Stomach (tissue), 4 donors: ENCODE measurements at regions not wholly inside any gene's neighbourhood (a gene's known extent, or its start where the extent isn't known, plus 50 kb on each side); places are given as distances from the start of the nearest gene placed in this dataset.

Source experiments
- POLR2A ChIP-seq, 4 donors: fragments of 450-650 bp; IDR thresholded peaks; one replicate each; pipeline ENCODE4 v1.6.1; 2016; ENCODE audit warnings: antibody characterized with exemption in 4 of 4, control low read depth in 2 of 4, mild to moderate bottlenecking in 1 of 4, moderate library complexity in 1 of 4
- TF ChIP-seq, protein P1 (sequence below), 7 experiments: fragments of 450-650 bp in 4 of 7; fragments of 200-600 bp in 3 of 7; sonication (generic) in 3 of 7; IDR thresholded peaks; one replicate each; pipeline ENCODE4 v1.5.1; 2016 to 2019; ENCODE audit warnings: antibody characterized with exemption in 7 of 7, control low read depth in 2 of 7, mild to moderate bottlenecking in 1 of 7

DNA sequence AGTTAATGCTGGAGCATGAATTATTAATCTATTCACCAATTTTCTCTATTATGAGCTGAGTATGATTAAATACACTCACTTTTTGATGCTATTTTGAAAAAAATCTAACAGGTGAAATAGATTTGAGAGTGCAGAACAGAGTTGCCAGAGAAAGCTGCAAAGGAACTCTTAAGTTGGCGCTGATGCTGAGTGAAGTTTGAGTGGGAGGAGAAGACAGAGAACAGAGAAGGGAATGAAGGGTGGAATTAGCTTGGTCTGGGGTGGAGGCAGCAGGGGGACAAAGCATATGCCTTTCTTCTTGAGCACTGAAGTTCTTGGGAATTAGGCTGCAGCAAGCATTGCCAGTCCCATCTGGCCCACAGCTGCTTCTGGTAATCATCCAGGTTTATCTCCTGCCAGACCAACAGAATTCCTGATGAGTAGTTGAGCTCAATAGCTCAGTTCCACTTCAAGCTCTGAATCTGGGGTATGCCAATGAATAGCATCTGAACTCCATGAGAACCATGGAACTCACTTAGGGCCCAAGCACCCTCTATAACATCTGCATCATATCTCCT is 290.1 kb downstream of the HINT1 start:
- TF ChIP-seq, protein P1, sequence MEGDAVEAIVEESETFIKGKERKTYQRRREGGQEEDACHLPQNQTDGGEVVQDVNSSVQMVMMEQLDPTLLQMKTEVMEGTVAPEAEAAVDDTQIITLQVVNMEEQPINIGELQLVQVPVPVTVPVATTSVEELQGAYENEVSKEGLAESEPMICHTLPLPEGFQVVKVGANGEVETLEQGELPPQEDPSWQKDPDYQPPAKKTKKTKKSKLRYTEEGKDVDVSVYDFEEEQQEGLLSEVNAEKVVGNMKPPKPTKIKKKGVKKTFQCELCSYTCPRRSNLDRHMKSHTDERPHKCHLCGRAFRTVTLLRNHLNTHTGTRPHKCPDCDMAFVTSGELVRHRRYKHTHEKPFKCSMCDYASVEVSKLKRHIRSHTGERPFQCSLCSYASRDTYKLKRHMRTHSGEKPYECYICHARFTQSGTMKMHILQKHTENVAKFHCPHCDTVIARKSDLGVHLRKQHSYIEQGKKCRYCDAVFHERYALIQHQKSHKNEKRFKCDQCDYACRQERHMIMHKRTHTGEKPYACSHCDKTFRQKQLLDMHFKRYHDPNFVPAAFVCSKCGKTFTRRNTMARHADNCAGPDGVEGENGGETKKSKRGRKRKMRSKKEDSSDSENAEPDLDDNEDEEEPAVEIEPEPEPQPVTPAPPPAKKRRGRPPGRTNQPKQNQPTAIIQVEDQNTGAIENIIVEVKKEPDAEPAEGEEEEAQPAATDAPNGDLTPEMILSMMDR (IDR thresholded peaks at IDR 0.05), result no peak
- TF ChIP-seq POLR2A (IDR thresholded peaks at IDR 0.05), result no peak
